ENCODE measurements at regions not wholly inside any gene's neighbourhood (a gene's known extent, or its start where the extent isn't known, plus 50 kb on each side); places are given as distances from the start of the nearest gene placed in this dataset.

DNA sequence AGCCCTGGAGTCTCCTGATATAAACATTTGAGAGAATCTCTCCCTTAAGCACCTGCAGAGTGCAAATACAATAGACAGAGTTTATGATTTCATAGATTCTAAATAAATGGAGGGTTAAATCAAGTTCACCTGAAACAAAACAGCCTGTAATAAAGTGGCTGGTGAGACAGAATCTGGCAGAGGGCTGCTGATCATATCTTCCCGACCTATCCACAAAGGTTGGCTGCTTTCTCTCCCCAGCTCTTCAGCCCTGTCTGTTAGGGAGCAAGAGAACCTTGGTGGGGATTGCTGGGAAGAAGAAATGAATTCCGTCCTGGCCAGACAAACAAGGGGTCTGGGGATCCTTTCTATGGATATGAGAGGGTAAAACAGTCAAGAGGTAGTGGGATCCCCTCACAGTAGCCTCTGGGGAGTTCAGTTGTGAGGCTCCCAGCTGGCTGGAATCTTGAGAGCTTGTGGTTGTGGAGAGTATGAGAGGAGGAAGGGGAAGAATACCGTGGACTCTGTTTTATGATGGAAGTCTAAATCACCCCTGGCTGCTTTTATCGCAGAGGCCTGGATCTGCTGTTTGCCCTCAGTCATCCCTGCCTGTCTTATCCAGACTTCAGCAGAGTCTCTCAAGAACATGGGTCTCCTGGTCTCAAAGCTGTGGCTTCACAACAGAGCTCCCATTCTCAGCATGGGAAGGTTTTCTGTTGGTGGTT lies 451.3 kb downstream of the NTRK3 start:
- DNase-seq: no peak

DNA sequence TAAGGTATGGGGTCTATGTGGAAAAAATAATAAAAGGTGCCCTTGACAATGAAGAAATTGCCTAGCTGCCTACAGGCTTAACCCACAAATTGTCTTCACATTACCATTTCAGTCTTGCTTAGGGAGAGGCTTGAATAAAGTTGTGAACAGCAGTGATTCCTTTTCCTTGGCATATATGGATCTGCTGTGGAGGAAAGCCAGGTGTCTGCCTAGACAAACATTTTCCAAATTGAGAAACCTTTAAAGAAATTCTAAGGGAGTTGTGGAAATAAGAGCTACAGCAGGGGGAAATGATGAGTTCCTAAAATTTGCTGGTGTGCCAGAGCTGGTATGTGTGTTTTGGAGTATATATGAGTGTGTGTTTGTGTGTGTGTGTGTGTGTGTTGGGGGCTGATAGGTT lies 452.1 kb downstream of the NTRK3 start:
- no peak for DNase-seq

DNA sequence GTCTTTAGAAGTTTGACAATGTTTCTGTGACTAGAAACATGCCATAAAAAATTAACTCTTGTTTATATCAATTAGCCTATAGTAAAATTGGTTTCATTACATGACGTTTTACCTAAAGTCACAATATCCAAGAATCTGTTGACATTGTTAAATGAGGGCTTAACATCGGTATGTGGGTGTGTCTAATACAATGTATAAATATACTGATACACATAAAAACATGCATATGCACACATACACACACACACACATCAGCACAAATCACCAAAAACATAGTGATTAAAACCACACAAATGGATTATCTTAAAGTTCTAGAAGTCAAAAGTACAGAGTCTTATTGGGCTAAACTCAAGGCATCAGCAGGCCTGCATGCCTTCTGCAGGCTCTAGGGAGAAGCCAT lies 456.7 kb downstream of the NTRK3 start:
- no peak for DNase-seq

DNA sequence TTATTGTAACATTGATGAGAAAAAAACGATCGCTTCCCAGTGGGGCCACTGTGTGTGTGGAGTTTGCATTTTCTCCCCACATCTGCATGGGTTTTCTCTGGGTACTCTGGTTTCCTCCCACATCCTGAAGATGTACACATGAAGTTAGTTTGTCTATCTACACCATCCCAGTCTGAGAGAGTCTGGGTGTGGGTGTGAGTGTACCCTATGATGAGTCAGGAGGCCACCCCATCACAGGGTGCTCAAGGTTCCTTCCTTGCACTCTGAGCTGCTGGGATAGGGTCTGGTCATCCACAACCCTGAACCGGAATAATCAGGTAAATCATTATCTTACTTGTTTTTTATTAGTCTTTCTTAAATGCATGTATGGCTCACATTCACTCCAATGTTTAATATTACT lies 457.1 kb downstream of the NTRK3 start:
- no peak for DNase-seq

DNA sequence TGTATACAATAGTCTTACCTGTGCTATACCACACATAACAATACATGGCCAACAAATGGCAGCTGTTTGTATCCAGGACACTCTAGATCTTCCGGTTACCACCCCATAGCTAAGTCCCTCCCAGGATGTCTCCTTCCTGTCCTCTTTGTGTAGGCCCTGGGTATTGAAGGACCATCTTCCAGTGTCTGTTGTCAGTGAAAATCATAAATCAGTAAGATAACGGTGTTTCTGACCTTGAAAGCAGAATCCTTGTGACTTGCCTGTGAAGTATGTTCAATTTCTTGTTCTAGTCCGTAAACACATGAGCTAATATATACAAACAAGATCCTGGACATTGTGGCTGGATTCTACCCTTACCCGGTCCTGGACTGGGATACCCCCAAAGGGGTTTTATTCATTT lies 462.8 kb downstream of the NTRK3 start:
- DNase-seq: no peak

DNA sequence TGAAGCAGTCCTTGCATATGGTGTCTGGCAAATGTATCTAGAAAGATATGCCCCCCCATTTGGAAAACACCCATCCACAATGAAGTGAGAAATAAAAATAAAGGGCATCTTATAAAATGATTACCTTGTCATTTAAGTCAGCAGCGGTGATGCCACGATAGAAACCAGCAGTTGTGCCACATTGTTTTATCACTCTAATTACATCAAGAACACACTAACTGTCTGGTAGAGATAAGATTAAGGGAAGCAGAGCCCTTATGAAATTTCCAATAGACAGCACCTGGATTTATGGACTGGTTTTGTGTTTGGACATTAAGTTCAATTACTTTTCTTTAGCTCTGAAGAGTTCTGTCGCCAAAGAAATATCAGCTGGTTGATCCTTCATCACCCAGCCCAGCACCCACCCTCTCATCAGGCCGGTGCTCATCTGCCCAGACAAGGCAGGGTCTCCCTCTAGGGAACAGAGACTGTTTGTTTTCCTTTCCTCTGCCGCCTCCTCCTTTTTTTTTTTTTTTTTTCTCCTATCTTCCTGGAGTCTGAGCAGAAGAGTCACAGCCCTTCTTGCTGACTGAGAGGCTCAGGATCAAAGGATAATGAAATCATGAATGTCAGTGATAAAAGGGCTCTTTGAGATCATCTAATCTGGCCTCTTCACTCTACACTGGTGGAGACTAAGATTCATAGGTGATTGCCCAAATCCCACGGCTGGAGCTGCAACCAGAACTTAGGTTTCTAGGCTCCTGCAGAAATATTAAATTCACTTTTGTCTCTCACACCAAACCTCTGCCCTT lies 464.1 kb downstream of the NTRK3 start:
- no peak for DNase-seq

DNA sequence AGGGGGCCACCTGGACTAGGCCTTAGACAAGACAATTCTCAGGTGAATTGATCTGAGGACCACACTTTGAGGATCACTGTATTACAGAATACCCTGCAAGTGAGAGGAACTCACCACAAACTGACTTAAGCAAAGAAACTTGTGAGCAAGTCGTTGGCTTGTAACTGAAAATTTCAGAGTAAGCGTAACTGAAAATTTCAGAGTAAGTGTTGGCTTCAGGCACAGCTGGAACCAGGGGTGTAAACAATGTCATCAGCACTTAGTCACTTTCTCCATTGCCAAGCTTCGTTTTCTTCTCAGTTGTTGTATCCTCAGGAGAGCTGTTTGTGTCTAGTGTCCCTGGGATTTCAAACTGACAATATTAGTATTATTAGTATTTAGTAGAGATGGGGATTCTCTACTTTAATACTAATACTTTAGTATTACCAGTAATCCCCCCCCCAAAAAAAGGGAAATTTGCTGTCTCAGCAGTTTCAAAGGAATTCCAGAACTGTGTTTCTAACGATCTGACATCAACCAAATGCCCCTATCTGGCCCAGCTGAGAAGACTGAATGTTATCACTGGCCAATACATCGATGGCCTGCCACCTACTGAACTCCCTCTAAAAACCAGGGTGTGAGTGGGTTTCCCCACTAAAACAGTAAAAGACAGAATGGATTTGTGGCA lies 474.4 kb downstream of the NTRK3 start:
- no peak for DNase-seq

DNA sequence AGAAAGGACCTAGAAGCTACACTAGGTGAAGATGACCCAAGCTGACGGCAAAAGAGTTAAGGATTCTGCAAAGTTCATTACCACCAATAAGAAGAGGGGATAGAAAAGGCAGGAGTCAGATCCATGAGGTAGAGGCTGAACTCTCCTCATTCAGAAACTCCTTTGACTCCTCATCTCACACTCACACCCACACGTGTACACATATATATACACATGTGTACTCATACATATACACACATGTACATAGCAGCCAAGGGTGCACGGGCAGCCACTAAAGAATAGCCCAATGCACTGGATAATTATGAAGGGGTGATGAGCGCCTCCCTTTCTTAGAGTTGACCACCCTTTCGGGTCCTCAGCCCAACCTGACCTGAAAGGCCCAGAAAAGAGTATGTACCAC lies 476.8 kb downstream of the NTRK3 start:
- no peak for DNase-seq

DNA sequence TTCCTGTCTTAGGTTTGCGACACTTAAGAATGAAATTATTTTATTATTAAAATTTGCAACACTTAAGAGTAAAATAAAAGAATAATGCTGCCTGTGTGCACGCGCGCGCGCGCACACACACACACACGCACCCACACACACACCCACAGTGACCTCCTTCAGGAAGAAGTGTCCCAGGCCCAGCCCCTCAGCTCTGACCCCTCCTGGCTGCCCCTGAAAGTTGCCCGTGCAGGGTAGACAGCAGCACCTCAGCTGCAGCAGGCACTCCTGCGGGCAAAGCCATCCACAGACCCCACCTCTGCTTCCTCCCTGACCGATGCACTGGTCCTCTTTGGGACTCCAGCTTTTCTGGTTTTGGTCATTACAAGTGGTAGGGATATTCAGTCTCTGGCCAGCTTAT lies 478.2 kb downstream of the NTRK3 start:
- DNase-seq: no peak

DNA sequence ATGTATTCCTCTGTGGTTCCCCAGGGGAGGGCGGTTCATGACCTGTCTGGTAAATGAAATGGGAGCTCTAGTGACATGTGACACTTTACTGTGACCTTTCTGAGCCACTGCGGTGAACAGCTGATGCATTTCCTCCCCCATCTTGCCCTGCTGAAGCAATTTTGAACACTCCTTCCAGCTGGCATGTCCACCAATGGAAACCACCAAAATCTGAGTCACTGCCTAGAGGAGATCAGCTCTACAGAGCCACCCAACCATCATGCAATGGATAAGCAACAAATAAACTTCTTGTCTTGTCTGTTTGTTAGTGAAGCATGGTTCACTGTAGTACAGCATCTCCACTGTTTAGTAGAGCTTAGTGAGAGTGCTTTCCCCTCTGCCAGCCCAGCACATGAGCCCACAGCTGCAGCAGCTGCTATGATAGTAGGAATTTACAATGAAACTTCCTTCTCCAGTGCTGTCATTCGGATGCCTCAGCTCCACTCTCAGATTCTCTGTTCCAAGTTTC lies 479.4 kb downstream of the NTRK3 start:
- no peak for DNase-seq

DNA sequence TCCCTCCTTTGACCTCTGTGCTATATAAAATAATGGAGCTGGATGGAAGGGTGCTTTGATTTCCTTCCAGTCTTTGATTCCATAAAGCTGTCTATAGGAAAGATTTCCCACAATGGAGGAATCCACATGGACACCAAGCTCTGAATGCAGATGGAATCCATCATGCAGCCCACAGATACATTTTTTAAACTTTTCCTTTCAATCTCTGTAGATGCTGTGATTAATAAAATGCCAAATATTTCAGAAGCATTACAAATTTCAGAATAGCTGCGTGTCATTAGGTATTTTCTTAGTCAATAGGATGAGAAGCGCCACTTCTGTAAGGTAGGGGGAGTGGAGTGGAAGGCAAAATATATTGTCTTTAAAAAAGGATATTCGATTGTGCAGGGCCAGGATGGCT lies 489.0 kb downstream of the NTRK3 start:
- DNase-seq: no peak

DNA sequence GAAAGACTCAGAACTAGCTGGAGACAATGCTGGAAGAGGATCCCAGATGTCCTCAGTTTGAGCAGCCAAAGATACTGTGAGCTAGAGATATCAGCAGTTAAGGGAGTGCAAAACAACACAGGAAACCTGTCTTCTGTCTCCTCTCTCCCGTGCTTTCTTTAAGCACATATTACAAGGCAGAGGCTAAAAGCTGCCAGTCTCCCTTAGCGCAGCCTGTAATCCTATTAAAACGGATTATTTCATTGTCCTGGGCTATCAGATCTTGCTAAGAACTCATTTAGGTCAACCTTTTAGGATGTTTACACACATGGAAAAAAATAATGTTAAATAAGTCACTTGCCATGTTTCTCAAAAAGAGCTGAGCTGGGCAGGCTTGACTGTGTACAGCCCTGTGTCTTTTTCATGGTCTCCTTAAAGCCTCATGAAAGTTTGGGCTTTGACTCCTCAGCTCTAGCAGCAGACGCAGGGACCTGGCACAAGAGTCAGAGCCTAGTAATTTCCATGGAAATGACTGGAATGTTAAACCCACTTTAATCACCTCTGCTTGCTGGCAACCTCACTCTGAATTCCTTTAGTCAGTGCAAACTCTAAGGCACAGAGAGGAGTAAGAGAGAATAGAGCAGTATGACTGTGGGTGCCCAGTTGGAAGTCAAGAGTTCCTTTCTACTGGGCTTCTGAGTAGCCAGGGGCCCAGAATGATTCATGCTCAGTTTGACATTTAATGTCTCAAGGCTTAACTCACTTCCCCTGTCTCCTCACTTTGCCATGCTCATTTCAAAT lies 491.9 kb downstream of the NTRK3 start:
- no peak for DNase-seq

DNA sequence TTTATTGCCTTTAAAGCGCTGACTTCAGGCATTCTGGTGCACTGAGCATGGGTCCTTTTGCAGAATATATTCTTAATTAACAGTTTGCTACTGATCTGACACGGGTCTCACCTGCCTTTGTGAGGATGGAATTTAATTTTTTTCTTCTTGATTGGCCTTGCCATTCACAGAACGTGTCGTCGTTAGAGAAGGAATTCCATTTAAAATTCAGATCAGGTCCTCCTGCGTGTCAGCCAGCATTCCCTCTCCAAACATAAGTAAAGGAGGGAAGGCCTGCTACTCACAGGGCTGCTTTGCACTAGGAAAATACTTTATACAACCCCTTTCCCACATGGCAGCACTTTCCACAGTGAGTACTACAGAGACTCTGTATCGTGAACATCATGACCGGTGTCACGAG lies 492.7 kb downstream of the NTRK3 start:
- DNase-seq: no peak

DNA sequence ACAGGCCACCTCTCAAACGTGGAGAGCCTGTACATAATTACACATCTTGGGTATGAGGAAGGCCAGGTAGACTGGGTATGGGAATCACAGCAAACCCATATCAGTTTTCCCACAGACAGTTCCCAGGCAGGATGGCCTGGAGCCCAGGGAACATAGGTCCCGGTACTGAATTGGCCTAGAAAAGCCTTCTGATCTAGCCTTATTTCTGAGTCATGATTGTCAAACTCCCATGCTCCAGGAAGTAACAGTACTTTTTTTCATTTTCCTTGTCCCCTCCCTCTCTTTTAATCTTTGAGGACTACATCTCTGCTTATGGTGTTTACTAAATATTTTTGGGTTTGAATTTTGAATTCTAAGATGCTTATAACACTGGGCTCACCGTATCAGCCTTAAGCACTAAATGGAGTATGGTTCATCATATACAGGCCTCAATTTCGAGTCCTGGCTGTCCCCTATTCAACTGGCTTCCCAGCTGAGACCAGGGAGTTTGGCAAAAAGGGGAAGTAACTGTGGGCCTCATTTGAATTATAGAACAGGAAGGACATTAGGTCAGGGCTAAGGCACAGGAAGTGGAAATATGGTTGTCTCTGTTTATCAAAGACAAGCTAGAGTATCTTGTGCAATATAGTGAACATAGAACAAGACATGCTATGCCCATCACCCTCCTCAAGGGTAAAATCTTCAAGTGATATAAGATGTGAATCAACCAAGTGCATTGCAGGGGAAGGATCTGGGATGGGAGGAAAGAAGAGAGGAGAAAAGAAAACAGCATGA lies 494.6 kb downstream of the NTRK3 start:
- DNase-seq: no peak

DNA sequence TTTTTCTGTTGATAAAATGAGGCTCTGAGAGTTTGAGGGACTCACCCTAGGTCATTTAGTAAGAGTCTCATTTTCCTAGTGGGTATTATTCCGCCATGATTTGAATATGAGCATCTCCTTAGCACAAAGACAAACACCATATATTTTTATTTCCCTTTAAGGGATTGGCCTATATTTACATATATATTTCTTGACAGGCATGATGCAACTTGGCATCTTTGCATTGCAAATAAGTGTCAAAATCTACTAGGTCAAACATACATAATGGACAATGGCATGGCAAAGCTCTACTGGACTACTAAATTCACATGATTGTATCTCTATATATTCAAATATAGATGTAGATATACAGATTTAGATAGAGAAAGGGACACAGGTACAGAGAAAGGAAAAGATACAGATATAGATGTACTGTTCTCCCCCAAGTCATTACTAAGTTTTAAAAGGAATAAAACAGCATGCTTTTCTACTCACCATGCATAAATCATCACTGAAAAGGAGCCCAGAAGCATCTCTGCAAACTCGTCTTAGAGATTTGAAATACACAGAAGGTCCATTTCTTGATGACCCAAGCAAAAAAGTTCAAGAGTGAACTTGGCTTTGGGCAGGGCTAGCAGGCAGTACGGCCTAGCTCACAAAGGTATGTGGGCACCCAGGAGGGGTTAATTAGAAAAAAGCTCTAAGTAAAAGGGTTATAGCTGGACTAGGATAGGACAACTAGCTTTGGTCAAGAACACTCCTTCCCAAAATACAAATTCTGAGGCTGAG lies 495.8 kb downstream of the NTRK3 start:
- DNase-seq: no peak

DNA sequence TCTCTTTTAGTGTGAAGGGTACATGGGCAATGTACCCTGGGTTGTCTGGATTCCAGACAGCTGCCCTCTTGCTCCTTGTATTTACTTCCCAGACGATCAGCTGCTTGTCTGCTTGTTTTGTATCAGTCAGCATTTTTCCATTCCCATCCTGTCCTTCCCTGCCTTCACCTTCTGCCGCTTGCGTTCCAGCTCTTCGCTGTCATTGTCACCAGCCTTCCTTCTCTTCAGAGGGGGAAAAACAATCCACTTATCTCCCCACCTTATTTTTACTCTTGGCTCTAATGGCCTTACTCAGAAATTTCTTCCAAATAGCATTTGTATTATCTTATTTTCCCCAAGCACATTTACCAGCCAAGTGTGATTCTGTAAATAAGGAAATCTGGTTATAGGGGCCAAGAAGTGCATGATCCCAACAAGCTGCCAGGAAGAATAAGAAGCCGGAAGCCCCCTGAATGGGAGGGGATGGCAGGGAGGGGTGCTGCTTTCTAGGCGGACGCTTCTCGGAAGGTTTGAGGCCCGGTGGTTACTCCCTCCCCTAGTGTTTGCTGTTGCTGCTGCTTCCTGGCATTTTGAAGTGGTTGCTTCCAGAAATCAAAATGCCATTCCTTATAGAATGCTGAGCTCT lies 497.6 kb downstream of the NTRK3 start:
- DNase-seq: no peak

DNA sequence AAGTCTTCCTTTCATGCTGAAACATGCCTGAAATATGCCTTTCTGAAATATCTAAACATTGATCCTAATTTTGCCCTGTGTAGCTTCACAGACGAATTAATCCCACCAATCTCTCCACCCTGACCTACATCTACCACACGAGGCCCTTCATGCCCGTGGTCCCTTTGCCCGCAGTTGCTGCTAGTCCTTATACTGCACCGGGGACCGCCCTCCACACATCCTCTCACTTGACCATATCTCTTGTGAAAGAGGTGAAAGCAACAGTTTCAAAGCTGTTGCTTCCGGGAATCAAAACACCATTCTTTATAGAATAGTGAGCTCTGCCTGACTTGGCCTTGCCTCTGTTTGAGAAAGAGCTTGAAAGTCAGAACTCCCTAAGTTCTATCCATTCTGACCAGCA lies 499.5 kb downstream of the NTRK3 start:
- no peak for DNase-seq

DNA sequence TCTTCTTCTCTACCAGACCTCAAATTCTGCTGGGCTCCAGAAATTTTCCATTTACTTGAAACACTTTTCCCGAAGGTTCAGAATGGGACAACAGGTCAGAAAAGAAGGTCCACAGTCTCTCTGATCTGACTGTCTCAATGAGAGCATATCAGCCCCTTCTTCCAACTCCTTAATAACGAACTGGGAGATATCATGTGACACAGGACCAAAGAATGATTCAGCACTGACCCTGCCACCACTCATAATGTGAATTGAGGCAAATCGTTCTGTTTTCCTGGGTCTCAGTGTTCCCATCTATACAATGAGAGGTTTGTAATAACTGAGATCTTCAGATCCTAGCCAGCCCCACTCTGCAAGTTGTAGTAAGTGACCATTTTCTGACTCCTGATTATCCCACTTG lies 500.5 kb downstream of the NTRK3 start:
- no peak for DNase-seq

DNA sequence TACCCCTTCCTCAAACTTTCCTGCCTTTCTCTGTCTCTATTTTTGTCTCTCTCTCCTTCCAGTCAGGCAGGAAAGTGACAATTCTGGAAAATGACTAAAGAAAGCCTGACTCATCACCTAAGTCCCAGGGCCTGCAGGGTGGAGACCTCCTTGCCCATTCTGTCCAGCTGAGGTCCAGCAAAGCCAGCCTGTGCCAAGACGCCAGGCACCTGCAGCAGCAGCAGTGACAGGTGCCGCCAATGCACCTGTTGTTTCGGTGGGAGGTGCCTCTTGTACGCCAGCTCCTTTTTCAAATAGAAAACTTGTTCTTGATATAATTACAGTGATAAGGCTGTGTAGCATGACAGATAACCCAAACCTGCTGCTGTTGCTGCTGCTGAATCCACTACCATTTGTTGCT lies 501.3 kb downstream of the NTRK3 start:
- DNase-seq: peak; percentile 56

DNA sequence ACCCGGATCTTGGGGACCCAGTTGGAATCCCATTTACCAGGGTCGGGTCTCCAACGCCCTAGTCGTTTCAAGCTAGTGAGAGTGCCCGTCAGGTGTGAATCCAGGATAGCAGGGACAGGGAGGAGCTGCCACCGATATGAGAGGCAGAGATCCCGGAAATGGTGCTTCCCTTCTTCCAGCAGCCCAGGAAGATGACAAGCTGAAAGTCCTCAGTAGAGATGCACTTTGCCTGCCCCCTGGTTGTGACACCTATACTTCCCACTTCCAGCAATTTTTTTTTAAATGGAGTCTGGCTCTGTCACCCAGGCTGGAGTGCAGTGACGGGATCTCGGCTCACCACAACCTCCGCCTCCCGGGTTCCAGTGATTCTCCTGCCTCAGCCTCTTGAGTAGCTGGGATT lies 503.0 kb downstream of the NTRK3 start:
- DNase-seq: peak; percentile 29
